ENCODE measurements at regions not wholly inside any gene's neighbourhood (a gene's known extent, or its start where the extent isn't known, plus 50 kb on each side); places are given as distances from the start of the nearest gene placed in this dataset.

- Histone ChIP-seq H3K4me2 (no peak overlapping the region), H2AFZ (no peak overlapping the region), H3K36me3 (replicated peaks; ENCODE audit: insufficient read depth, low read depth) (no peaks in the 10 kb centered on the region), H3K27me3 (peaks cover 4% of the 10 kb centered on the region), H3K9me3 (ENCODE audit: low read depth) (no peaks in the 10 kb centered on the region), H3K9me2 (replicated peaks; ENCODE audit: insufficient read depth) (no peaks in the 10 kb centered on the region), H3K79me2 (no peaks in the 10 kb centered on the region), H3K4me3 (no peak overlapping the region), H4K20me1 (ENCODE audit: insufficient read depth, poor library complexity, severe bottlenecking) (no peaks in the 10 kb centered on the region), H3K27ac (no peak overlapping the region), H3K4me1 (ENCODE audit: insufficient read depth) (no peaks in the 10 kb centered on the region)
- TF ChIP-seq EZH2phosphoT487 (IDR thresholded peaks at IDR 0.05; ENCODE audit: low read depth, severe bottlenecking, unreplicated experiment) (no peak), CTCF (IDR thresholded peaks at IDR 0.05; ENCODE audit: poor library complexity) (no peak), EZH2 (IDR thresholded peaks at IDR 0.05; ENCODE audit: borderline replicate concordance) (no peak)
- WGBS (ENCODE audit: low lambda C conversion rate, missing lambda C conversion rate), result 100% methylated on average over 2 of the region's 2 CpGs
- DNase-seq (ENCODE audit: low spot score), result no peak
These were observed 361.3 kb downstream of the FOXL1 start for GRCh38 chr16:86939609-86940008.

GRCh38 chr16:86941731-86942130, 363.4 kb downstream of the FOXL1 start:
- no peaks in the 10 kb centered on the region for H3K36me3 ChIP-seq (replicated peaks; ENCODE audit: insufficient read depth, low read depth)
- peaks cover 3% of the 10 kb centered on the region for H3K4me1 ChIP-seq (ENCODE audit: insufficient read depth)
- H3K27ac ChIP-seq, result no peak overlapping the region
- WGBS (ENCODE audit: low lambda C conversion rate, missing lambda C conversion rate), result 93% methylated on average over 6 of the region's 6 CpGs
- H3K4me3 ChIP-seq, result no peak overlapping the region
- TF ChIP-seq CTCF (IDR thresholded peaks at IDR 0.05; ENCODE audit: poor library complexity) (no peak), EZH2 (IDR thresholded peaks at IDR 0.05; ENCODE audit: borderline replicate concordance) (no peak), EZH2phosphoT487 (IDR thresholded peaks at IDR 0.05; ENCODE audit: low read depth, severe bottlenecking, unreplicated experiment) (no peak)
- no peak for DNase-seq (ENCODE audit: low spot score)
- no peak overlapping the region for H3K4me2 ChIP-seq
- no peaks in the 10 kb centered on the region for H4K20me1 ChIP-seq (ENCODE audit: insufficient read depth, poor library complexity, severe bottlenecking)
- H3K79me2 ChIP-seq, result no peaks in the 10 kb centered on the region
- no peaks in the 10 kb centered on the region for H3K9me2 ChIP-seq (replicated peaks; ENCODE audit: insufficient read depth)
- no peaks in the 10 kb centered on the region for H3K9me3 ChIP-seq (ENCODE audit: low read depth)
- peaks cover 4% of the 10 kb centered on the region for H3K27me3 ChIP-seq
- H2AFZ ChIP-seq, result no peak overlapping the region

- no peak overlapping the region for H3K27ac ChIP-seq
- H3K9me3 ChIP-seq (ENCODE audit: low read depth), result no peaks in the 10 kb centered on the region
- WGBS (ENCODE audit: low lambda C conversion rate, missing lambda C conversion rate), result 83% methylated on average over 21 of the region's 21 CpGs
- H3K9me2 ChIP-seq (replicated peaks; ENCODE audit: insufficient read depth), result no peaks in the 10 kb centered on the region
- H3K4me1 ChIP-seq (ENCODE audit: insufficient read depth), result peaks cover 5% of the 10 kb centered on the region
- no peaks in the 10 kb centered on the region for H3K79me2 ChIP-seq
- H4K20me1 ChIP-seq (ENCODE audit: insufficient read depth, poor library complexity, severe bottlenecking), result no peaks in the 10 kb centered on the region
- DNase-seq (ENCODE audit: low spot score), result no peak
- H2AFZ ChIP-seq, result no peak overlapping the region
- H3K4me3 ChIP-seq, result no peak overlapping the region
- peaks cover 1% of the 10 kb centered on the region for H3K27me3 ChIP-seq
- no peak overlapping the region for H3K4me2 ChIP-seq
- TF ChIP-seq EZH2 (IDR thresholded peaks at IDR 0.05; ENCODE audit: borderline replicate concordance) (no peak), EZH2phosphoT487 (IDR thresholded peaks at IDR 0.05; ENCODE audit: low read depth, severe bottlenecking, unreplicated experiment) (no peak), CTCF (IDR thresholded peaks at IDR 0.05; ENCODE audit: poor library complexity) (no peak)
- no peaks in the 10 kb centered on the region for H3K36me3 ChIP-seq (replicated peaks; ENCODE audit: insufficient read depth, low read depth)
These were observed 364.1 kb downstream of the FOXL1 start for GRCh38 chr16:86942151-86943051.

Data from hepatocyte (in vitro differentiated cells).